Activated CD8-positive, alpha-beta memory T cell treated with anti-CD3 and anti-CD28 coated beads for 1 hour (primary cell): ENCODE measurements at regions not wholly inside any gene's neighbourhood (a gene's known extent, or its start where the extent isn't known, plus 50 kb on each side); places are given as distances from the start of the nearest gene placed in this dataset.

ENCODE experiments used
- DNase-seq, 2 donors: peaks; one replicate each; pipeline ENCODE4 v3.0.0-alpha.2; 2020; ENCODE audit warnings: low read depth in 1 of 2; ENCODE audit errors: extremely low read depth in 1 of 2

GRCh38 chr6:56297022-56297989 is 49.9 kb upstream of the COL21A1 start:
- DNase-seq: no peak
